SU-DHL-6 (cell line): ENCODE measurements at regions not wholly inside any gene's neighbourhood (a gene's known extent, or its start where the extent isn't known, plus 50 kb on each side); places are given as distances from the start of the nearest gene placed in this dataset.

ENCODE experiments used
- H2AFZ ChIP-seq: fragments of 200-600 bp; sonication (generic); 2 replicates; pipeline ENCODE4 v1.6.1; 2014; ENCODE audit warnings: low read depth, mild to moderate bottlenecking, moderate library complexity, mixed read lengths, antibody characterized with exemption, low read length; ENCODE audit not compliant: severe bottlenecking
- H3F3A ChIP-seq: fragments of 200-600 bp; shearing (Covaris generic); 2 replicates; pipeline ENCODE4 v1.6.0; 2016; ENCODE audit warnings: antibody characterized with exemption, mild to moderate bottlenecking; ENCODE audit not compliant: insufficient read depth
- H3K27ac ChIP-seq: fragments of 200-600 bp; sonication (generic); 2 replicates; pipeline ENCODE4 v1.5.1; 2016; ENCODE audit warnings: low read depth, mild to moderate bottlenecking, low read length, moderate library complexity, mixed read lengths
- H3K27me3 ChIP-seq: fragments of 200-600 bp; sonication (generic), shearing (Covaris generic); 2 replicates; pipeline ENCODE4 v1.6.0; 2014; ENCODE audit warnings: mild to moderate bottlenecking, low read length
- H3K36me3 ChIP-seq: fragments of 200-600 bp; sonication (generic); 2 replicates; pipeline ENCODE4 v1.6.1; 2014; ENCODE audit warnings: mild to moderate bottlenecking, low read length, mixed read lengths
- H3K4me2 ChIP-seq: fragments of 300-600, 200-600 bp; shearing (Covaris generic), sonication (generic); 2 replicates; pipeline ENCODE4 v1.6.0; 2014; ENCODE audit warnings: low read length, low read depth, mild to moderate bottlenecking; ENCODE audit not compliant: poor library complexity, severe bottlenecking
- H3K4me3 ChIP-seq: fragments of 200-600 bp; sonication (generic); 2 replicates; pipeline ENCODE4 v1.5.1; 2014; ENCODE audit warnings: antibody characterized with exemption, low read length, mild to moderate bottlenecking, mixed read lengths; ENCODE audit not compliant: insufficient read depth, poor library complexity, severe bottlenecking
- H3K79me2 ChIP-seq: fragments of 200-600 bp; sonication (generic); 2 replicates; pipeline ENCODE4 v1.6.1; 2014; ENCODE audit warnings: mild to moderate bottlenecking, low read length, moderate library complexity; ENCODE audit not compliant: insufficient read depth
- H3K9ac ChIP-seq: fragments of 200-600 bp; sonication (generic); 2 replicates; pipeline ENCODE4 v1.7.0; 2014; ENCODE audit warnings: mild to moderate bottlenecking, low read length
- H3K9me2 ChIP-seq: fragments of 200-600 bp; sonication (generic); replicated peaks from 2 replicates; pipeline ENCODE4 v1.6.1; 2014; ENCODE audit warnings: low read length; ENCODE audit not compliant: insufficient read depth
- H3K9me3 ChIP-seq: fragments of 200-600 bp; sonication (generic); 2 replicates; pipeline ENCODE4 v1.6.1; 2014; ENCODE audit warnings: low read length, mixed read lengths; ENCODE audit not compliant: insufficient read depth
- H4K20me1 ChIP-seq: fragments of 200-600 bp; sonication (generic); 2 replicates; pipeline ENCODE4 v1.6.1; 2014; ENCODE audit warnings: low read depth, mild to moderate bottlenecking, antibody characterized with exemption, low read length, moderate library complexity, mixed read lengths
- CTCF ChIP-seq: fragments of 200-600 bp; sonication (generic); IDR thresholded peaks from one replicate; pipeline ENCODE4 v1.5.1; 2017; ENCODE audit warnings: antibody characterized with exemption, mild to moderate bottlenecking, low read length, moderate library complexity; ENCODE audit not compliant: insufficient read depth, poor library complexity, severe bottlenecking
- EZH2phosphoT487 ChIP-seq: fragments of 200-600 bp; sonication (generic), shearing (Covaris generic); conservative IDR thresholded peaks from 2 replicates; pipeline ENCODE4 v1.6.1; 2018; ENCODE audit warnings: mild to moderate bottlenecking, antibody characterized with exemption, low read length, moderate library complexity, mixed read lengths

GRCh38 chr2:64757126-64757525, 103.4 kb upstream of the SERTAD2 start:
- H3K27me3 ChIP-seq: no peaks in the 10 kb centered on the region
- H3K4me3 ChIP-seq: no peak overlapping the region
- no peak overlapping the region for H3K4me2 ChIP-seq
- no peak overlapping the region for H3K9ac ChIP-seq
- H2AFZ ChIP-seq: no peak overlapping the region
- no peaks in the 10 kb centered on the region for H3K9me3 ChIP-seq
- no peaks in the 10 kb centered on the region for H3K79me2 ChIP-seq
- H3F3A ChIP-seq: no peaks in the 10 kb centered on the region
- no peak for TF ChIP-seq EZH2phosphoT487
- no peak for TF ChIP-seq CTCF
- no peak overlapping the region for H3K27ac ChIP-seq
- no peaks in the 10 kb centered on the region for H3K9me2 ChIP-seq
- H3K36me3 ChIP-seq: no peaks in the 10 kb centered on the region; the same call in 1 of the 2 replicates
- H4K20me1 ChIP-seq: no peaks in the 10 kb centered on the region

GRCh38 chr2:64760128-64760527, 106.4 kb upstream of the SERTAD2 start:
- H3K27ac ChIP-seq: no peak overlapping the region
- no peaks in the 10 kb centered on the region for H3K9me2 ChIP-seq
- TF ChIP-seq EZH2phosphoT487: no peak
- TF ChIP-seq CTCF: no peak
- no peaks in the 10 kb centered on the region for H3K79me2 ChIP-seq
- H3K4me2 ChIP-seq: no peak overlapping the region
- no peak overlapping the region for H2AFZ ChIP-seq
- no peaks in the 10 kb centered on the region for H4K20me1 ChIP-seq
- H3K4me3 ChIP-seq: no peak overlapping the region
- H3K36me3 ChIP-seq: no peaks in the 10 kb centered on the region; the same call in 1 of the 2 replicates
- H3K9ac ChIP-seq: no peak overlapping the region
- H3F3A ChIP-seq: no peaks in the 10 kb centered on the region
- no peaks in the 10 kb centered on the region for H3K27me3 ChIP-seq
- H3K9me3 ChIP-seq: no peaks in the 10 kb centered on the region

GRCh38 chr2:64762301-64762997, 108.7 kb upstream of the SERTAD2 start:
- TF ChIP-seq EZH2phosphoT487: no peak
- TF ChIP-seq CTCF: no peak
- no peak overlapping the region for H3K4me2 ChIP-seq
- H3K79me2 ChIP-seq: no peaks in the 10 kb centered on the region
- no peaks in the 10 kb centered on the region for H3K36me3 ChIP-seq
- no peaks in the 10 kb centered on the region for H3K9me3 ChIP-seq
- no peak overlapping the region for H3K4me3 ChIP-seq
- H3K9me2 ChIP-seq: no peaks in the 10 kb centered on the region
- H2AFZ ChIP-seq: no peak overlapping the region
- no peak overlapping the region for H3K27ac ChIP-seq
- no peaks in the 10 kb centered on the region for H3K27me3 ChIP-seq
- peaks cover 15% of the 10 kb centered on the region for H3F3A ChIP-seq
- H4K20me1 ChIP-seq: no peaks in the 10 kb centered on the region
- H3K9ac ChIP-seq: no peak overlapping the region
